GM19025 (cell line): ENCODE measurements at regions not wholly inside any gene's neighbourhood (a gene's known extent, or its start where the extent isn't known, plus 50 kb on each side); places are given as distances from the start of the nearest gene placed in this dataset.
"Not testable (repeated sequence)": the region's sequence is repeated elsewhere in the genome, so short reads cannot be mapped to it uniquely, and the experiment has no call there.

ENCODE experiments used
- ATAC-seq: cut with Tn5 transposase; IDR thresholded peaks from one replicate; pipeline ENCODE4 v1.9.1; 2021; ENCODE audit warnings: mild to moderate bottlenecking, low read depth, moderate library complexity; ENCODE audit not compliant: unreplicated experiment

GRCh38 chr9:111276431-111277128 is 53.4 kb downstream of the OR2K2 start:
- ATAC-seq: no peak

- ATAC-seq: no peak
Measured at GRCh38 chr9:111274737-111275136, 55.3 kb downstream of the OR2K2 start.

- ATAC-seq: no peak
Measured at GRCh38 chr9:111272581-111272980, 57.4 kb downstream of the OR2K2 start.

GRCh38 chr9:111271481-111272080 is 58.4 kb downstream of the OR2K2 start:
- no peak for ATAC-seq

GRCh38 chr9:111271047-111271446 is 59.0 kb downstream of the OR2K2 start:
- no peak for ATAC-seq

GRCh38 chr9:111266024-111266423 is 64.0 kb downstream of the OR2K2 start:
- ATAC-seq: not testable (repeated sequence)

DNA sequence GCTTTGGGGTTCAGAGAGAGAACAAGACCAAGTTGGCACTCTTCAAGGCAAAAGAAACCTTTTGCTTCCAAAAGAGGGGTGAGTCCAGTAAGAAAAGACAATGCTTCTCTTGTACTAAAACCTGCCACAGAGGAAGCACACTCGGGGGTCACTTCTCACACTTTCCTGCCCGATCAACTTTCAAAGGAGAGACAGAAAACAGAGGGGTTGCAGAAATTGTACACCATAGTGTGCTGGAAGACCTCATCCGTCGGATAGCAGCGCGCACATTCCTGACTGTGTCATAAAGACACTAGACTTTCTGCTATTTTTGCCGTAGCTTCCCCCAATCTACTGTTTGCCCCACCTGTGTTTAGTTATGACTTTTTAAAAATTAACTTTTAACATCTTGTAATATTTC is 66.9 kb downstream of the OR2K2 start:
- ATAC-seq: no peak

- ATAC-seq: no peak
Measured at GRCh38 chr9:111258875-111259271, 71.2 kb downstream of the OR2K2 start.

DNA sequence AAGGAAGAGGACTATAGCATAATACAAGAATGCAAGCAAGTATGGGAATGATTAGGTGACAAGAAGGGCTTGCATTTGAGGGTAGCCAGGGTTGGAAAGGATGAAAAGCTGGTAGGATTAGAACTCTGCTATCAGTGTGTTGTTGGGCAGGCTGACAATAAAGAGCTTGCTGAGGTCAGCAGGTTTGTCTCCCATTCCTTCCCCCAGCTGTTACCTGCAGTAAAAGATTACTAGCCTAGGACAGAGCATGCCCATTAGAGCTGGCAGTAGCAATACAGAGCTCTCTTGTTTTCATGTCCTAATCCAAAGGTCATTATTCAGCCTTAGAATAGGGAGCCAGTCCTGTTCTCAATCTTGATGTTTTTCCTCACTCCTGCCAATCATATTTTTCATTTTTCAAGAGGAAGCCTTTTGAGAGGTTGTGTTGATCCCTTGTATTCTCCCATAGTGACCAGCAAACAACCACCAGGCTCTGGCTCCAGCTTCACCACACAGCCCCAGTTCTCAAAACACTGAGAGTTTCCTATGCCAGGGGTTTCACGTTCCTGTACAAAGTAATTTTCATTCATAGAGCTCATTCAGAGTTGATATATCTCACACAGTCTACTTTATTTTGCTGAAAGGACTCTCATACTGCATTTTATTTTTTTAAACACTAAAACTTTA is 71.7 kb downstream of the OR2K2 start:
- no peak for ATAC-seq

- no peak for ATAC-seq
Measured at GRCh38 chr9:111253742-111254437, 76.1 kb downstream of the OR2K2 start.

- no peak for ATAC-seq
Measured at GRCh38 chr9:111250875-111251842, 78.9 kb downstream of the OR2K2 start.

DNA sequence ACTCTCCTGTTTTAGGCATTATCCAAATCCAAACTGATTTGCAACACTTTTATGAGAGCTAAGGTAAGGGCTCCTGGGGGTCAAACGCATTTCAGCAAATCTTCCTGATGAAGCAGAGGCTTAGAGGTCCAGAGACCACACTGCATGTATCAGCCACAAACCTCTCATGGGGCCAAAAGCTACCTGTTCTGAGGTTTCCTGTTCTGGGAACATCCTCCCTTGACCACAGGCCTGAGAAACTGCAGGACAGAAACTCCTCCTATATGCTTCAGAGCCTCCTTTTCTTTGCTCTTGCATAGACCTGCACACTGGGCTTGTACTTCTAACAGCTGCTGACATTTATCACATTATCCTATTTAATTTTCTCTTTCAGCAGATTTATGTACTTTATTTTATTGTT is 92.6 kb downstream of the OR2K2 start:
- no peak for ATAC-seq

DNA sequence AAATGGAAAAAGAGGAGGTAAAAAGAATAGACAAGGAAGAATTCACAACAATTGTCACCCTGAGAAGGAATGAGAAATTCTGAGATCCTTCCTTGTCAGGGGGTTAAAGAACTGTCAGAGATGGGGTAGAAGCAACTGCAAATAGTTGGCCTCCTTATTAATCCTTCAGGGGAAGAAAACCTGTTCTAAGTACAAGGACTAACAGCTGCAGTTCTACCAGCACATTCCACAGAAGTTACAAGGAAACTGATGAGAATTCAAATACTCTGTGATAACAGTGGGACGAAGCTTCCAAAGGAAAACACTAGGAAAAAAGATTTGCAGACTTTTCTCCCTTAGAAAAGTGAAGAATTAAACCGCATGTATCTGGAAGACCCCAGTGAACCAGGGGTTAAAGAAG is 93.7 kb downstream of the OR2K2 start:
- ATAC-seq: no peak

- ATAC-seq: no peak
Measured at GRCh38 chr9:111233963-111234362, 96.1 kb downstream of the OR2K2 start.

GRCh38 chr9:111232997-111233790 is 96.8 kb downstream of the OR2K2 start:
- ATAC-seq: no peak

GRCh38 chr9:111231801-111232580 is 98.0 kb downstream of the OR2K2 start:
- ATAC-seq: no peak

DNA sequence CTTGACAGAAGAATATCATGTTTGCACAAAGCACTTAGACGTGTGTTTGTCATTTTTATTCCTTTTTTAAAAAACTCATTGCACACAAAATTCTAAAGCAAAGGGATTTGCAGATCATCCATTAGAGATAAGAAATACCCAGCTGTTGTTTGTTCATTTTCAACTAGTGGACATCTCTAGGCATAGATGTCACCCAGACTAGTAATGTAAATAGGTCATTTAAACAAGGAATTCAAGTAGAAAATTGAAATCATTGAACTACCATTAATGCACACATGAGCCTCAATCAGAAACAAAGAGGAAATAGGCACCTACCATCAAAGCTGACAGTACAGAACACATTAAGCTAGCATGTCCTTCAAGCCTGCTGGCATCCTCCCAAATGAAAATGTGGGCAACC is 107.3 kb downstream of the OR2K2 start:
- no peak for ATAC-seq

GRCh38 chr9:111212874-111213273 is 117.2 kb downstream of the OR2K2 start:
- no peak for ATAC-seq

DNA sequence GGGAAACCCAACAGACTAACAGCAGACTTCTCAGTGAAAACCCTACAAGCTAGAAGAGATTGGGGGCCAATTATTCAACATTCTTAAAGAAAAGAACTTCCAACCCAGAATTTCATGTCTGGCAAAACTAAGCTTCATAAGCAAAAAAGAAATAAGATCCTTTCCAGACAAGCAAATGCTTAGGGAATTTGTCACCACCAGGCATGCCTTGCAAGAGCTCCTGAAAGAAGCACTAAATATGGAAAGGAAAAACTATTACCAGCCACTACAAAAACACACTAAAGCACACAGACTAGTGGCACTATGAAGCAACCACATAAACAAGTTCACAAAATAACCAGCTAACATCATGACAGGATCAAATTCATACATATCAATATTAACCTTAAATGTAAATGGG is 131.1 kb downstream of the OR2K2 start:
- no peak for ATAC-seq
